Prostate gland (tissue), 2 donors: ENCODE measurements at regions not wholly inside any gene's neighbourhood (a gene's known extent, or its start where the extent isn't known, plus 50 kb on each side); places are given as distances from the start of the nearest gene placed in this dataset.

Experiments used
- POLR2A ChIP-seq: fragments of 450-650 bp; IDR thresholded peaks from one replicate; pipeline ENCODE4 v1.6.1; 2016; ENCODE audit warnings: antibody characterized with exemption, mild to moderate bottlenecking
- POLR2AphosphoS5 ChIP-seq: sonication (generic); formaldehyde crosslinking; IDR thresholded peaks from one replicate; pipeline ENCODE4 v1.6.1; 2017; ENCODE audit warnings: antibody characterized with exemption
- TF ChIP-seq, protein P1 (sequence below), 4 experiments: fragments of 200-600 bp in 2 of 4; fragments of 450-650 bp in 2 of 4; sonication (generic) in 2 of 4; IDR thresholded peaks; 1 replicate in 3 of 4; 2 replicates in 1 of 4; pipeline ENCODE4 v1.5.1; 2016 to 2019; ENCODE audit warnings: antibody characterized with exemption in 4 of 4, mild to moderate bottlenecking in 2 of 4, moderate library complexity in 2 of 4

DNA sequence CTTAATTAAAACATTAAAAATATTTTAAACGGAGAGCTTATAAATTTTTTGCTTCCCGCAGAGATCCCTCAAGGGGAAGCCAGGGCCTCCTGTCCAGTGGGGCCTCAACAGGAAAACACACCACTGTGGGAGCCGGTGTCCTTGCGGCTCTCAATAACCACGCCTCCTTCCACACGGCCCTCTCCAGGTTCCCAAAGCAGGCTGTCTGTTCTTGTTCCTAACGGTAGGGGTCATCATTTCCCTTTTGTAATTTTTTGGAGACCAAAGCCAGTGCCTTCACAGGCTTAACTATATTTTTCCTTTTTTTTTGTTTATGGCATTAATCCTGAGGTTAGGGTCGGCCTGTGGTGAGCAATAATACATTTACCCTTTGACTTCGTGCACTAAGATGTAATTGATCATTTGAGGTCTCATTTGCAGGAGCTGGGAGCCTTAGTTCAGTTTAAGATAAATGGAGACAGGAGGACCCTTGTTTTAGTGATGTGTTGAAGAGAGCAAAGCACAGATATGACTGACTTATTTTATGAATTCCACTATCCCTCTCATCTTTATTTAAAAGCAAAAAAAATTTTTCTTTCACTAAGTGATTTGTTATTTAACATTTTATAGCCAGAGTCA, 77.5 kb upstream of the N4BP1 start:
- TF ChIP-seq POLR2A (no peak), POLR2AphosphoS5 (no peak)
- TF ChIP-seq, protein P1, sequence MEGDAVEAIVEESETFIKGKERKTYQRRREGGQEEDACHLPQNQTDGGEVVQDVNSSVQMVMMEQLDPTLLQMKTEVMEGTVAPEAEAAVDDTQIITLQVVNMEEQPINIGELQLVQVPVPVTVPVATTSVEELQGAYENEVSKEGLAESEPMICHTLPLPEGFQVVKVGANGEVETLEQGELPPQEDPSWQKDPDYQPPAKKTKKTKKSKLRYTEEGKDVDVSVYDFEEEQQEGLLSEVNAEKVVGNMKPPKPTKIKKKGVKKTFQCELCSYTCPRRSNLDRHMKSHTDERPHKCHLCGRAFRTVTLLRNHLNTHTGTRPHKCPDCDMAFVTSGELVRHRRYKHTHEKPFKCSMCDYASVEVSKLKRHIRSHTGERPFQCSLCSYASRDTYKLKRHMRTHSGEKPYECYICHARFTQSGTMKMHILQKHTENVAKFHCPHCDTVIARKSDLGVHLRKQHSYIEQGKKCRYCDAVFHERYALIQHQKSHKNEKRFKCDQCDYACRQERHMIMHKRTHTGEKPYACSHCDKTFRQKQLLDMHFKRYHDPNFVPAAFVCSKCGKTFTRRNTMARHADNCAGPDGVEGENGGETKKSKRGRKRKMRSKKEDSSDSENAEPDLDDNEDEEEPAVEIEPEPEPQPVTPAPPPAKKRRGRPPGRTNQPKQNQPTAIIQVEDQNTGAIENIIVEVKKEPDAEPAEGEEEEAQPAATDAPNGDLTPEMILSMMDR (IDR thresholded peaks at IDR 0.05), result peak in 3 of 4 experiments; percentile 52 to 55 (median 55)
